ENCODE measurements at regions not wholly inside any gene's neighbourhood (a gene's known extent, or its start where the extent isn't known, plus 50 kb on each side); places are given as distances from the start of the nearest gene placed in this dataset.

- Histone ChIP-seq H3K27me3 (no peaks in the 10 kb centered on the region), H3K36me3 (no peaks in the 10 kb centered on the region), H3K4me3 (no peak overlapping the region), H3K27ac (no peak overlapping the region), H3K9me3 (no peaks in the 10 kb centered on the region), H3K4me1 (no peaks in the 10 kb centered on the region)
- 22 to 33% methylated on average over 6 of the region's 6 CpGs for WGBS, 2 donors
- no peak for TF ChIP-seq POLR2A (IDR thresholded peaks at IDR 0.05)
- TF ChIP-seq EP300 (IDR thresholded peaks at IDR 0.05): no peak
- no peak for TF ChIP-seq CTCF (IDR thresholded peaks at IDR 0.05)
- no peak for DNase-seq (ENCODE audit: low spot score in 2 of 2)
These were observed 480.6 kb downstream of the IPMK start for GRCh38 chr10:57786850-57787750.

- 17 to 28% methylated on average over 1 of the region's 1 CpG for WGBS, 2 donors
- H3K4me1 ChIP-seq: no peaks in the 10 kb centered on the region
- no peaks in the 10 kb centered on the region for H3K9me3 ChIP-seq
These were observed 481.4 kb downstream of the IPMK start for GRCh38 chr10:57786331-57786730.

GRCh38 chr10:57785546-57785945, 482.1 kb downstream of the IPMK start:
- WGBS, 2 donors: 72 to 75% methylated on average over 2 of the region's 2 CpGs

More at GRCh38 chr10:57786331-57786730, 481.4 kb downstream of the IPMK start:
- Histone ChIP-seq H3K27me3 (no peaks in the 10 kb centered on the region), H3K36me3 (no peaks in the 10 kb centered on the region), H3K27ac (no peak overlapping the region), H3K4me3 (no peak overlapping the region)
- no peak for DNase-seq (ENCODE audit: low spot score in 2 of 2)
- TF ChIP-seq CTCF (IDR thresholded peaks at IDR 0.05) (no peak), EP300 (IDR thresholded peaks at IDR 0.05) (no peak), POLR2A (IDR thresholded peaks at IDR 0.05) (no peak)

GRCh38 chr10:57785068-57785467, 482.6 kb downstream of the IPMK start:
- Histone ChIP-seq H3K4me1 (no peaks in the 10 kb centered on the region), H3K36me3 (no peaks in the 10 kb centered on the region), H3K9me3 (no peaks in the 10 kb centered on the region), H3K27ac (no peak overlapping the region), H3K27me3 (no peaks in the 10 kb centered on the region), H3K4me3 (no peak overlapping the region)
- WGBS, 2 donors: 90 to 92% methylated on average over 3 of the region's 3 CpGs
- DNase-seq (ENCODE audit: low spot score in 2 of 2): no peak
- TF ChIP-seq EP300 (IDR thresholded peaks at IDR 0.05): no peak
- no peak for TF ChIP-seq POLR2A (IDR thresholded peaks at IDR 0.05)
- TF ChIP-seq CTCF (IDR thresholded peaks at IDR 0.05): no peak

More at GRCh38 chr10:57785546-57785945, 482.1 kb downstream of the IPMK start:
- Histone ChIP-seq H3K9me3 (no peaks in the 10 kb centered on the region), H3K36me3 (no peaks in the 10 kb centered on the region), H3K27me3 (no peaks in the 10 kb centered on the region), H3K27ac (no peak overlapping the region), H3K4me1 (no peaks in the 10 kb centered on the region), H3K4me3 (no peak overlapping the region)
- DNase-seq (ENCODE audit: low spot score in 2 of 2): no peak
- TF ChIP-seq EP300 (IDR thresholded peaks at IDR 0.05) (no peak), CTCF (IDR thresholded peaks at IDR 0.05) (no peak), POLR2A (IDR thresholded peaks at IDR 0.05) (no peak)

GRCh38 chr10:57776688-57777432, 490.8 kb downstream of the IPMK start:
- WGBS, 2 donors: 66 to 84% methylated on average over 5 of the region's 5 CpGs
- H3K4me1 ChIP-seq: no peaks in the 10 kb centered on the region
- DNase-seq (ENCODE audit: low spot score in 2 of 2): no peak
- no peaks in the 10 kb centered on the region for H3K27me3 ChIP-seq
- H3K9me3 ChIP-seq: peaks cover 0 to 7% (median 0%) of the 10 kb centered on the region in 4 donors
- H3K36me3 ChIP-seq: no peaks in the 10 kb centered on the region
- H3K4me3 ChIP-seq: no peak overlapping the region
- TF ChIP-seq POLR2A (IDR thresholded peaks at IDR 0.05): no peak
- no peak for TF ChIP-seq EP300 (IDR thresholded peaks at IDR 0.05)
- TF ChIP-seq CTCF (IDR thresholded peaks at IDR 0.05): no peak
- no peak overlapping the region for H3K27ac ChIP-seq

All from tibial nerve (tissue), 4 donors.